ENCODE measurements at regions not wholly inside any gene's neighbourhood (a gene's known extent, or its start where the extent isn't known, plus 50 kb on each side); places are given as distances from the start of the nearest gene placed in this dataset.

DNA sequence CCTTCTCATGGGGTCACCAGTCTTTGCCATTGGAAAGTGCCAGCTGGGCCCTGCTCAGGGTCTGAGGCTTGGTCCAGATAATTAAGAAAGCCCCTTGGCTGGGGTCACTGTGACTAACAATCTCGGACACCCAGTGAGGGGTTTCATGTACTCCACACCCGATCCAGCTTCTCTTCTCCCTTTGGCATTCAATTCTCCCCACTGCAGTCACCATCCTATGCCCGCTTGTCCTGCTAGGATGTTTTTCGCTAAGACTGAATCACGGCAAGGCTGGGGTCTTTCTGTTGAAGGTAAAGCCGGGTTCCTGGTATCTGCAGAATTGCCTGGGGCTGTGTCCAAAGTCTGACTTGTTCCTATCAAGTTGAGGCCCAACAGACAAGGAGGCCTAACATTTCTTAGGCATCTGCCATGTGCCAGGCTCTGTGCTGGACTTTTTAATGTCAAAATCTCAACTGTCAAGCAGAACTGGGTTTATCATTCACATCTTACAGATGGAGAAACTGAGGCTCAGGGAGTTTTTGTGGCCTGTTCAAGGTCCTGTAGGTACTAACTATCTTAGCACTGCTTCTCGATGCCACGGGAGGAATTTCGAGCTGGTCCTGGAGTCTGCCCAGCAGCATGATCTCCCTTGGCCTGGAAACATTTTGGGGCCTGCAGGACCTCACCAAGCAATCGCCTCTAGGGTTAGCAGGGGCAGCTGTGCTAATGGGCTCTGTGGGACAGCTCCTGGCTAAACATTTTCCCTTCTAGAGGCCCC, 142.0 kb upstream of the ALDH1B1 start:
- no peaks in the 10 kb centered on the region for H3K9me3 Mint-ChIP-seq
- H3K27ac Mint-ChIP-seq: no peak overlapping the region
- H3K27ac ChIP-seq (ENCODE audit: insufficient read length, low read depth, low read length): no peak overlapping the region
- no peak overlapping the region for H3K4ac ChIP-seq (ENCODE audit: low read depth, low read length)
- H3T11ph ChIP-seq (ENCODE audit: low read length): no peak overlapping the region
- no peaks in the 10 kb centered on the region for H4K20me1 ChIP-seq (ENCODE audit: control insufficient read depth, insufficient read depth, insufficient read length)
- H3K79me1 ChIP-seq (ENCODE audit: insufficient read depth, low read depth, low read length, poor library complexity, severe bottlenecking): no peaks in the 10 kb centered on the region
- no peaks in the 10 kb centered on the region for H3K79me2 ChIP-seq (ENCODE audit: insufficient read depth, low read length)
- H4K5ac ChIP-seq (ENCODE audit: insufficient read length, low read depth, low read length): no peak overlapping the region
- H2BK5ac ChIP-seq (ENCODE audit: insufficient read length, low read length): no peak overlapping the region
- no peak overlapping the region for H3K9ac ChIP-seq (ENCODE audit: extremely low read depth, insufficient read length, low read length)
- DNase-seq: no peak
- no peak overlapping the region for H3K23ac ChIP-seq (ENCODE audit: insufficient read length, low read depth, low read length)
- no peak overlapping the region for H4K8ac ChIP-seq (replicated peaks; ENCODE audit: insufficient read length, low read depth, low read length)
- no peak overlapping the region for H3K18ac ChIP-seq (ENCODE audit: insufficient read length, low read depth, low read length)
- no peak overlapping the region for H2BK12ac ChIP-seq (ENCODE audit: insufficient read length, low read depth, low read length)
- no peak overlapping the region for H2BK20ac ChIP-seq (ENCODE audit: low read depth, low read length, poor library complexity, severe bottlenecking)
- no peaks in the 10 kb centered on the region for H3K36me3 Mint-ChIP-seq (ENCODE audit: insufficient read depth in 1 of 3, low read depth in 3 of 3)
- no peak overlapping the region for H2BK15ac ChIP-seq (ENCODE audit: low read depth, low read length)
- no peak overlapping the region for H2BK120ac ChIP-seq (ENCODE audit: low read depth, low read length, poor library complexity, severe bottlenecking)
- H3K23me2 ChIP-seq (ENCODE audit: insufficient read length, low read depth, low read length, poor library complexity, severe bottlenecking): no peaks in the 10 kb centered on the region
- TF ChIP-seq, protein P1, sequence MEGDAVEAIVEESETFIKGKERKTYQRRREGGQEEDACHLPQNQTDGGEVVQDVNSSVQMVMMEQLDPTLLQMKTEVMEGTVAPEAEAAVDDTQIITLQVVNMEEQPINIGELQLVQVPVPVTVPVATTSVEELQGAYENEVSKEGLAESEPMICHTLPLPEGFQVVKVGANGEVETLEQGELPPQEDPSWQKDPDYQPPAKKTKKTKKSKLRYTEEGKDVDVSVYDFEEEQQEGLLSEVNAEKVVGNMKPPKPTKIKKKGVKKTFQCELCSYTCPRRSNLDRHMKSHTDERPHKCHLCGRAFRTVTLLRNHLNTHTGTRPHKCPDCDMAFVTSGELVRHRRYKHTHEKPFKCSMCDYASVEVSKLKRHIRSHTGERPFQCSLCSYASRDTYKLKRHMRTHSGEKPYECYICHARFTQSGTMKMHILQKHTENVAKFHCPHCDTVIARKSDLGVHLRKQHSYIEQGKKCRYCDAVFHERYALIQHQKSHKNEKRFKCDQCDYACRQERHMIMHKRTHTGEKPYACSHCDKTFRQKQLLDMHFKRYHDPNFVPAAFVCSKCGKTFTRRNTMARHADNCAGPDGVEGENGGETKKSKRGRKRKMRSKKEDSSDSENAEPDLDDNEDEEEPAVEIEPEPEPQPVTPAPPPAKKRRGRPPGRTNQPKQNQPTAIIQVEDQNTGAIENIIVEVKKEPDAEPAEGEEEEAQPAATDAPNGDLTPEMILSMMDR (conservative IDR thresholded peaks at IDR 0.05): no peak
- H3K27me3 Mint-ChIP-seq (ENCODE audit: low read depth): peaks cover 93% of the 10 kb centered on the region
- WGBS (ENCODE audit: extremely low coverage, insufficient read length, low lambda C conversion rate): no CpG with 5 or more reads among the region's 10 CpGs
- H3K14ac ChIP-seq (ENCODE audit: insufficient read depth, low read length): no peak overlapping the region
- no peak overlapping the region for H3K4me3 Mint-ChIP-seq
- no peaks in the 10 kb centered on the region for H3K4me1 ChIP-seq (ENCODE audit: insufficient read depth, low read length)
- no peaks in the 10 kb centered on the region for H3K27me3 ChIP-seq (ENCODE audit: insufficient read depth, low read length)
- no peak overlapping the region for H3K4me2 ChIP-seq (ENCODE audit: insufficient read depth, insufficient read length, low read length)
- H3K56ac ChIP-seq (ENCODE audit: insufficient read length, low read depth, low read length): no peak overlapping the region
- H3K9me3 ChIP-seq (ENCODE audit: control insufficient read depth, low read depth, low read length): no peaks in the 10 kb centered on the region
- H2AK5ac ChIP-seq (ENCODE audit: insufficient read length, low read length): no peak overlapping the region
- peaks cover 0 to 4% of the 10 kb centered on the region in 2 experiments; a peak in 3 of 4 replicates for H3K4me1 Mint-ChIP-seq
- H4K91ac ChIP-seq (ENCODE audit: insufficient read length, low read depth, low read length): no peak overlapping the region
- no peak overlapping the region for H2AFZ ChIP-seq (ENCODE audit: low read length)

Data from H9 (cell line).